K562 (cell line): ENCODE measurements at regions not wholly inside any gene's neighbourhood (a gene's known extent, or its start where the extent isn't known, plus 50 kb on each side); places are given as distances from the start of the nearest gene placed in this dataset.

Experiments
- ATAC-seq: fragments of 200-7000 bp; cut with Tn5 transposase; 3 replicates; pipeline ENCODE4 v1.9.1; 2020; ENCODE audit warnings: moderate library complexity
- BruUV-seq: library from RNA; stranded (reverse); fragments of 400-500 nt; replicated peaks from 2 replicates; lab custom pipeline; 2021; lab: Mats Ljungman, UMichigan
- CTCF ChIA-PET: fragments of 300-600 bp; formaldehyde crosslinking; extraction: SDS; loops from one replicate; lab custom pipeline; 2021; ENCODE audit warnings: low intra/inter-chr PET ratio; lab: Yijun Ruan, JAX
- POLR2A ChIA-PET: fragments of 300-600, 350-650 bp; sonication (Branson Sonifier 250); formaldehyde crosslinking; extraction: SDS; loops from one replicate; lab custom pipeline; 2021; ENCODE audit warnings: antibody characterized with exemption, inconsistent platforms; lab: Yijun Ruan, JAX
- DNase-seq, 4 experiments: peaks; one replicate each; pipeline versions ENCODE4 v3.0.0 to v3.0.0-alpha.2; 2011 to 2018; ENCODE audit warnings: low spot score in 3 of 4, mixed read lengths in 3 of 4; ENCODE audit errors: extremely low read depth in 1 of 4
- FAIRE-seq: peaks from 2 replicates; lab custom pipeline; 2011; peaks lifted over from hg19 to GRCh38; lab: Jason Lieb, UNC
- H2AFZ ChIP-seq: 2 replicates; pipeline ENCODE4 v1.6.0; 2011; ENCODE audit warnings: low read depth, low read length, control low read depth, inconsistent platforms
- H3K27ac ChIP-seq: fragments of 200-600 bp; 3 replicates; pipeline ENCODE4 v1.8.0; 2011; ENCODE audit warnings: low read depth, mild to moderate bottlenecking, control low read depth, inconsistent platforms, low read length, moderate library complexity, mixed read lengths; ENCODE audit errors: extremely low read depth
- H3K27me3 ChIP-seq, 2 experiments: fragments of 300-600 bp in 1 of 2; 2 replicates in 1 of 2; 3 replicates in 1 of 2; pipeline versions ENCODE4 v1.6.0 to v1.8.0; 2011; ENCODE audit warnings: inconsistent platforms in 2 of 2, low read length in 2 of 2, mild to moderate bottlenecking in 1 of 2, mixed read lengths in 1 of 2, moderate library complexity in 1 of 2; ENCODE audit not compliant: control insufficient read depth in 2 of 2, insufficient read depth in 2 of 2
- H3K36me3 ChIP-seq: fragments of 300-600 bp; 3 replicates; pipeline ENCODE4 v1.8.0; 2011; ENCODE audit warnings: mild to moderate bottlenecking, low read length, inconsistent platforms; ENCODE audit not compliant: control insufficient read depth, insufficient read depth
- H3K4me1 ChIP-seq, 2 experiments: fragments of 200-600 bp in 1 of 2; replicated peaks in 1 of 2; 2 replicates in 1 of 2; 3 replicates in 1 of 2; pipeline versions ENCODE4 v1.5.1 to v1.8.0; 2011; ENCODE audit warnings: inconsistent platforms in 2 of 2, low read length in 2 of 2, mild to moderate bottlenecking in 1 of 2, mixed read lengths in 1 of 2, moderate library complexity in 1 of 2; ENCODE audit not compliant: control insufficient read depth in 2 of 2, insufficient read depth in 2 of 2
- H3K4me2 ChIP-seq: 2 replicates; pipeline ENCODE4 v1.6.1; 2011; ENCODE audit warnings: low read length, control low read depth, inconsistent platforms, mixed read lengths; ENCODE audit not compliant: insufficient read depth
- H3K4me3 ChIP-seq: fragments of 200-600 bp; sonication (generic), shearing (Covaris generic); 2 replicates; pipeline ENCODE4 v1.5.1; 2016; ENCODE audit warnings: control low read depth, inconsistent platforms
- H3K79me2 ChIP-seq: fragments of 200-600 bp; 3 replicates; pipeline ENCODE4 v1.8.0; 2011; ENCODE audit warnings: low read length, inconsistent platforms; ENCODE audit not compliant: control insufficient read depth, insufficient read depth
- H3K9ac ChIP-seq, 2 experiments: 2 replicates each; pipeline versions ENCODE4 v1.6.0 to v1.6.1; 2011; ENCODE audit warnings: low read depth in 2 of 2, low read length in 2 of 2, control low read depth in 1 of 2, inconsistent platforms in 1 of 2, mild to moderate bottlenecking in 1 of 2, mixed read lengths in 1 of 2; ENCODE audit not compliant: insufficient read depth in 1 of 2
- H3K9me1 ChIP-seq: one replicate; pipeline ENCODE4 v1.6.0; 2011; ENCODE audit warnings: inconsistent platforms, mild to moderate bottlenecking, low read length, moderate library complexity; ENCODE audit not compliant: control insufficient read depth, insufficient read depth
- H3K9me3 ChIP-seq: replicated peaks from 2 replicates; pipeline ENCODE4 v1.5.1; 2011; ENCODE audit warnings: low read depth, low read length, inconsistent platforms; ENCODE audit not compliant: control insufficient read depth, insufficient read depth
- H4K20me1 ChIP-seq: replicated peaks from 2 replicates; pipeline ENCODE4 v1.6.1; 2011; ENCODE audit warnings: low read length, inconsistent platforms, mixed read lengths; ENCODE audit not compliant: control insufficient read depth, insufficient read depth
- ARHGAP35 ChIP-seq: fragments of 450-650 bp; IDR thresholded peaks from 2 replicates; pipeline ENCODE4 v1.6.1; 2018; ENCODE audit not compliant: partially characterized antibody
- CCAR2 ChIP-seq: fragments of 200-400 bp; formaldehyde crosslinking; IDR thresholded peaks from 2 replicates; pipeline ENCODE4 v1.6.1; 2017; ENCODE audit warnings: mild to moderate bottlenecking, low read depth, low read length
- CREM ChIP-seq: IDR thresholded peaks from 2 replicates; pipeline ENCODE4 v1.6.1; 2014; ENCODE audit warnings: antibody characterized with exemption, low read depth
- CXXC5 ChIP-seq: fragments of 250-450 bp; sonication (Bioruptor Pico); IDR thresholded peaks from 2 replicates; pipeline ENCODE4 v1.8.0; 2022; ENCODE audit warnings: inconsistent platforms, mild to moderate bottlenecking, moderate library complexity
- DACH1 ChIP-seq: fragments of 450-650 bp; IDR thresholded peaks from 2 replicates; pipeline ENCODE4 v1.6.1; 2018; ENCODE audit not compliant: partially characterized antibody
- EP400 ChIP-seq: fragments of 450-650 bp; IDR thresholded peaks from 2 replicates; pipeline ENCODE4 v1.6.1; 2017; ENCODE audit warnings: antibody characterized with exemption, mild to moderate bottlenecking, moderate library complexity
- MYC ChIP-seq, 2 experiments: fragments of 250-450 bp in 1 of 2; sonication (Bioruptor Pico) in 1 of 2; IDR thresholded peaks; 2 replicates each; pipeline versions ENCODE4 v1.5.1 to v1.6.1; 2012 to 2021; ENCODE audit warnings: low read depth in 2 of 2, borderline replicate concordance in 1 of 2, improper control_type of control experiment in 1 of 2, low read length in 1 of 2, mild to moderate bottlenecking in 1 of 2, moderate library complexity in 1 of 2
- NFIC ChIP-seq: fragments of 450-650 bp; IDR thresholded peaks from 2 replicates; pipeline ENCODE4 v1.6.1; 2017; ENCODE audit warnings: mild to moderate bottlenecking, inconsistent platforms
- SETDB1 ChIP-seq: IDR thresholded peaks from one replicate; pipeline ENCODE4 v1.6.1; 2012; ENCODE audit warnings: low read length, control low read depth, inconsistent platforms
- SMAD1 ChIP-seq: fragments of 150-350 bp; IDR thresholded peaks from 2 replicates; pipeline ENCODE4 v1.6.1; 2014; ENCODE audit warnings: low read length, low read depth; ENCODE audit not compliant: partially characterized antibody
- U2AF1 ChIP-seq: fragments of 200-400 bp; formaldehyde crosslinking; optimal IDR thresholded peaks from 2 replicates; pipeline ENCODE3; 2017; ENCODE audit warnings: mild to moderate bottlenecking, low read depth, low read length, moderate library complexity
- ZNF217 ChIP-seq: sonication (generic); formaldehyde crosslinking; IDR thresholded peaks from 2 replicates; pipeline ENCODE4 v1.8.0; 2022; ENCODE audit warnings: mild to moderate bottlenecking, missing genetic modification reagents
- ZNF324 ChIP-seq: fragments of 250-450 bp; sonication (Bioruptor Pico); IDR thresholded peaks from 2 replicates; pipeline ENCODE4 v1.4.0; 2020; ENCODE audit warnings: mild to moderate bottlenecking
- ZNF717 ChIP-seq: fragments of 250-450 bp; sonication (Bioruptor Pico); IDR thresholded peaks from 2 replicates; pipeline ENCODE4 v1.5.0; 2021
- WGBS: fragments of 100-300 bp; shearing (Covaris generic); methylation state at CpG from one replicate; pipeline ENCODE4 v1.1.6; 2016; ENCODE audit warnings: low coverage, mixed read lengths; ENCODE audit not compliant: insufficient coverage; ENCODE audit errors: missing lambda C conversion rate; 5-methylcytosine and 5-hydroxymethylcytosine counted together
- in situ Hi-C: fragments of 300-500 bp; cut with MboI; formaldehyde crosslinking; loops from 4 replicates; pipeline ENCODE4 v1.15.0; 2018; ENCODE audit warnings: inconsistent platforms, mixed read lengths
- intact Hi-C: fragments of 100-400 bp; cut with micrococcal nuclease; formaldehyde crosslinking; loops from 2 replicates; pipeline ENCODE4 v1.14.2; 2022
- TF ChIP-seq, protein P1 (sequence below): fragments of 450-650 bp; formaldehyde crosslinking; IDR thresholded peaks from 2 replicates; pipeline ENCODE4 v1.4.0; 2020; ENCODE audit warnings: mild to moderate bottlenecking, moderate library complexity
- TF ChIP-seq, protein P2 (sequence below): sonication (generic); formaldehyde crosslinking; IDR thresholded peaks from 2 replicates; pipeline ENCODE4 v1.8.0; 2022; ENCODE audit warnings: missing genetic modification reagents, mild to moderate bottlenecking, borderline replicate concordance

DNA sequence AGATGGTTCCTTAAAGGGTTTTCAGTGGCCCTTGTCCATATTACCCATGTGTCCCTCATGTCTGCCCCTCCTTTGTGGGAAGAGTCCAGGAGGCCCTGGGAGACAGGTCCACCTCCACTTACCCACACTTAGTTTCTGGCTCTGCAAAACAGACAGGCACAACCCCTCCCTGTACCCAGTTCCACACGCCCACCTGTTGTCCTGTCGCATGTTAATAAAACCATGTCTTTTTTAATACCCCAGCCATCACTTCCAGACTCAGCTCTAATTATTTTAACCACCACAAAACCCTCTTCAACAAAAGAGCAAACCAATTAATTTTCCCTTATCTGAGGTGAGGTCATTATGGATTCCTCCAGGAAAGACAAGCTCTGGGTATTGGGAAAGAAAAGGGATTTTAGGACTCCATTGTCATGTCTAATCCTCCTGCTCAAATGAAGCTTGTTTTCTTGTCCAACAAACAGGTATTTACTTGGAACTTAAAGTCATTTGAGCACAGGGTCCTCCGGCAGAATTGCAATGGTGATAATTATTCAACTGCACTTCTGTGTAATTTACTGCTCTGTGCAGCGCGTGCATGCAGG lies 68.9 kb downstream of the CCDC185 start:
- H3K4me3 ChIP-seq = no peak overlapping the region
- no peak overlapping the region for H3K9ac ChIP-seq
- in situ Hi-C loops = no loop called here
- H2AFZ ChIP-seq = no peak overlapping the region
- intact Hi-C loops = no loop called here
- no peaks in the 10 kb centered on the region for H3K4me1 ChIP-seq
- no peak for FAIRE-seq
- no TSS peak for BruUV-seq
- no peak for TF ChIP-seq EP400
- TF ChIP-seq CCAR2 = no peak
- no peak for TF ChIP-seq CREM
- TF ChIP-seq DACH1 = no peak
- TF ChIP-seq, protein P1, sequence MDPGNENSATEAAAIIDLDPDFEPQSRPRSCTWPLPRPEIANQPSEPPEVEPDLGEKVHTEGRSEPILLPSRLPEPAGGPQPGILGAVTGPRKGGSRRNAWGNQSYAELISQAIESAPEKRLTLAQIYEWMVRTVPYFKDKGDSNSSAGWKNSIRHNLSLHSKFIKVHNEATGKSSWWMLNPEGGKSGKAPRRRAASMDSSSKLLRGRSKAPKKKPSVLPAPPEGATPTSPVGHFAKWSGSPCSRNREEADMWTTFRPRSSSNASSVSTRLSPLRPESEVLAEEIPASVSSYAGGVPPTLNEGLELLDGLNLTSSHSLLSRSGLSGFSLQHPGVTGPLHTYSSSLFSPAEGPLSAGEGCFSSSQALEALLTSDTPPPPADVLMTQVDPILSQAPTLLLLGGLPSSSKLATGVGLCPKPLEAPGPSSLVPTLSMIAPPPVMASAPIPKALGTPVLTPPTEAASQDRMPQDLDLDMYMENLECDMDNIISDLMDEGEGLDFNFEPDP = no peak
- no peak for TF ChIP-seq MYC (IDR thresholded peaks at IDR 0.05; ENCODE audit: low read depth, low read length)
- TF ChIP-seq MYC (CRISPR knock-in tag; IDR thresholded peaks at IDR 0.05; ENCODE audit: borderline replicate concordance, low read depth) = no peak
- no peak for TF ChIP-seq NFIC
- no peak for TF ChIP-seq ZNF717 (CRISPR knock-in tag)
- TF ChIP-seq ZNF217 (CRISPR knock-in tag) = no peak
- TF ChIP-seq, protein P2, sequence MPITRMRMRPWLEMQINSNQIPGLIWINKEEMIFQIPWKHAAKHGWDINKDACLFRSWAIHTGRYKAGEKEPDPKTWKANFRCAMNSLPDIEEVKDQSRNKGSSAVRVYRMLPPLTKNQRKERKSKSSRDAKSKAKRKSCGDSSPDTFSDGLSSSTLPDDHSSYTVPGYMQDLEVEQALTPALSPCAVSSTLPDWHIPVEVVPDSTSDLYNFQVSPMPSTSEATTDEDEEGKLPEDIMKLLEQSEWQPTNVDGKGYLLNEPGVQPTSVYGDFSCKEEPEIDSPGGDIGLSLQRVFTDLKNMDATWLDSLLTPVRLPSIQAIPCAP (CRISPR knock-in tag) = no peak
- no peak for TF ChIP-seq CXXC5 (CRISPR knock-in tag)
- no peak for TF ChIP-seq ARHGAP35
- TF ChIP-seq ZNF324 (CRISPR knock-in tag) = no peak
- no peak for TF ChIP-seq SMAD1
- no peak for TF ChIP-seq SETDB1
- TF ChIP-seq U2AF1 = no peak
- TF ChIP-seq, all 486 proteins: peak for 0
- no peak overlapping the region for H3K27ac ChIP-seq
- CTCF ChIA-PET = no interaction called here
- POLR2A ChIA-PET = interaction anchor here (1.3 kb wide), 1 partner anchor 21 kb away, joined by 3 read pairs; no protein-coding TSS in a partner anchor
- DNase-seq (no peak), ATAC-seq (no peak)
- no peaks in the 10 kb centered on the region for H3K79me2 ChIP-seq
- WGBS = 10% methylated on average over 5 of the region's 5 CpGs
- H3K36me3 ChIP-seq = no peaks in the 10 kb centered on the region
- no peak overlapping the region for H3K4me2 ChIP-seq
- peaks cover 0 to 11% of the 10 kb centered on the region in 2 experiments; a peak in 2 of 5 replicates for H3K27me3 ChIP-seq
- no peaks in the 10 kb centered on the region for H4K20me1 ChIP-seq
- H3K9me3 ChIP-seq = no peaks in the 10 kb centered on the region
- H3K9me1 ChIP-seq = no peaks in the 10 kb centered on the region
